ENCODE measurements at regions not wholly inside any gene's neighbourhood (a gene's known extent, or its start where the extent isn't known, plus 50 kb on each side); places are given as distances from the start of the nearest gene placed in this dataset.

DNA sequence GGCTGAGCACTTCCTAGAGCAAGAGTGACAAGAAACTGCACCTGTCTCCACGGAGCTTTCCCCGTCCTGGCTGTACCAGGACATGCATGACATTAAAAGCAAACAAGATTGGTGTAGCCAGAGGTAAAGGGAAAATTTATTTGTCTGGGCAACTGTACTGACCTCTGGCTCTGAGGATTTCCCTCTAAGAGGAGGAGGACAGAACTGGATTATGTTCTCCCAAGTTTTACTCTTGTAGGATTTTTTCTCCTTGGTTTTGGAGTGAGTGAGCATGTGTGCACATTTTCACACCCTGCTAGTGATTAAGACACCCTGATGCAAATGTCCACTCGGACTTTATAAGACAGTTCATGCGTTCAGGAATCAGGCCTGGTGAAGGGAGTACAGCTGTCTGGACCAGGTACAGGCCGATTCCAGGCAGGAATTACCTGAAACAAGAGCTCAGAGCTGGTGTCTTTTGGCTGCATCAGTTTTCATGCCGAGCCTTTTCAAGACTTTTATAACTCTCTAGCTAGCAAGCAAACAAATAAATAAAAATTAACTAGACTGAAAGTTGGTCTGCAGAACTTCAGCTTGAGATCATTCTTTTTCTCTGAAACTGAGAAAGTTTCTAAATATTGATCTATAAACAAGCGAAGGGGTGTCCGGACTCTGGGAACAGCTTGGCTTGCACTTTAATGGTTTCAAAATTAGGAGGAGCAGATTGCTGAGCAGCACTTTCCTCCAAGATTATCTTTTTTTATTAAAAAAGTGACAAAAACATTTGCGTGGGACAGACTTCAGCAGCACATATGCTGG, 51.3 kb upstream of the SPRY1 start:
- FAIRE-seq = no peak
- no peak for DNase-seq (ENCODE audit: insufficient read length, low spot score)
- no peak for TF ChIP-seq POLR2A (IDR thresholded peaks at IDR 0.05; ENCODE audit: low read depth, low read length)

DNA sequence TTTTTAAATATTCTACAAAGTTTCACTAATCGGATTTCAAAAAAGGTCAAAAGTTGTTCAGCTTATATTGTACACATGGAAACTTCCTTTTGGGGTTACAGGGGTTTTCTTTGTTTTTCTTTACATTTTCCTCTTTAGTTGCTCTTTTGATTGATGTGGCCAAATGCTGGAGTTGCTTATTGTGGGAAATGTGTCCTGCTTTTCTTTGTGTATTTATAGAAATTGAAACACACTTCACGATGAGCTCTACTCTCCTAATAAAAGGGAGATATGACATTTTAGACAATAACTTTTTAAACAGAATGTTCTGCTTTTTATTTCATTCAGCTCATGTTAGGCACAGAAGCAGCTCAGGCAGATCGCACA, 50.7 kb upstream of the SPRY1 start:
- no peak for FAIRE-seq
- no peak for DNase-seq (ENCODE audit: insufficient read length, low spot score)
- TF ChIP-seq POLR2A (IDR thresholded peaks at IDR 0.05; ENCODE audit: low read depth, low read length) = no peak

DNA sequence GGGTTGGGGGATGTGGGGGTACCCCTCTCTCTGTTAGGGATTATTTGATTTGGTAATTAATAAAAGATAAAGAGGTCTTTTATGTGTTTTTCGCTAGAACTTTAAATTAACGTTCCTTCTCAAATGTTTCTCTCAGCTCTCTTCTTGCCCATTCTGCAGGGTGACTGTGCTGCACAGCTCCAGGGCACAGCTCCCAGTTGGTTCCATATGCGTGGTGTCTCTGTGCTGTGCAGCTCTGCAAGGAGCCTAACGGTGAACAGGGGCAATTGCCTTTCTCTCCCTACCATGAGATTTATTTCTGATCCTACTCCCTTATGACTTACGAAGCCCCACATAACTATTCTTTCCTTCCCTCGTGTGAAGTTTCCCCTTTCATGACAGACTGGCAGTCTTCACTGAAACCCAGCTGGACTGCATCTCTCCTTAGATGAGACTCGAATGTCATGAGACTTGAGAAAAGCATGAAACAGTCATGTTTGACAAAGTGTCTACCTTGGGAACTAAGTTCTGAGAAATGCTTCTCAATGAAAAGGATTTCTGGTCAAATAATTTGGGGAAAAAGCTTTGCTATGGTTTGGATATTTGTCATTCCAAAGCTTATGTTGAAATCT, 50.2 kb upstream of the SPRY1 start:
- no peak for FAIRE-seq
- no peak for TF ChIP-seq POLR2A (IDR thresholded peaks at IDR 0.05; ENCODE audit: low read depth, low read length)

More for the DNA sequence above, 50.2 kb upstream of the SPRY1 start:
- DNase-seq (ENCODE audit: insufficient read length, low spot score) = no peak

Data from H54 (cell line).